Choroid plexus epithelial cell (primary cell): ENCODE measurements at regions not wholly inside any gene's neighbourhood (a gene's known extent, or its start where the extent isn't known, plus 50 kb on each side); places are given as distances from the start of the nearest gene placed in this dataset.
A peak's percentile ranks its signal among the peaks of the same experiment; 100 is the strongest.
"Not testable (repeated sequence)": the region's sequence is repeated elsewhere in the genome, so short reads cannot be mapped to it uniquely, and the experiment has no call there.

Experiments used
- DNase-seq: peaks from one replicate; pipeline ENCODE4 v3.0.0-alpha.2; 2010; ENCODE audit warnings: low read depth
- H3K4me3 ChIP-seq: 2 replicates; pipeline ENCODE4 v1.5.1; 2011; ENCODE audit warnings: low read depth, mild to moderate bottlenecking, control low read depth, low read length, moderate library complexity
- CTCF ChIP-seq: conservative IDR thresholded peaks from 2 replicates; pipeline ENCODE4 v1.5.1; 2011; ENCODE audit warnings: low read depth, mild to moderate bottlenecking, control low read depth, inconsistent platforms, low read length, moderate library complexity

- no peak overlapping the region for H3K4me3 ChIP-seq
- no peak for TF ChIP-seq CTCF
- no peak for DNase-seq
These were observed 722.2 kb downstream of the TMEM121 start for GRCh38 chr14:106248321-106249192.

DNA sequence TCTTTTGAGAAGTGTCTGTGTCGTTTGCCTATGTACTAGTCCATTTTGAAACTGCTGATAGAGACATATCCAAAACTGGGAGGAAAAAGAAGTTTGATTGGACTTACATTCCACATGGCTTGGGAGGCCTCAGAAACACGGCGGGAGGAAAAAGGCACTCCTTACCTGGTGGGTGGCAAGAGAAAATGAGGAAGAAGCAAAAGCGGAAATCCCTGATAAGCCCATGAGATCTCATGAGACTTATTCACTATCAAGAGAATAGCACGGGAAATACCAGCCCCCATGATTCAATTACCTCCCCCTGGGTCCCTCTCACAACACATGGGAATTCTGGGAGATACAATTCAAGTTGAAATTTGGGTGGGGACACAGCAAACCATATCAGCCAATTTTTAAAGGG, 727.6 kb downstream of the TMEM121 start:
- H3K4me3 ChIP-seq, DNase-seq: not testable (repeated sequence)

- DNase-seq, H3K4me3 ChIP-seq: not testable (repeated sequence)
- TF ChIP-seq CTCF = peak; percentile 5
These were observed 731.2 kb downstream of the TMEM121 start for GRCh38 chr14:106257569-106257994.

- TF ChIP-seq CTCF = no peak
- no peak for DNase-seq
- H3K4me3 ChIP-seq = no peak overlapping the region
These were observed 741.8 kb downstream of the TMEM121 start for GRCh38 chr14:106268013-106268727.

DNA sequence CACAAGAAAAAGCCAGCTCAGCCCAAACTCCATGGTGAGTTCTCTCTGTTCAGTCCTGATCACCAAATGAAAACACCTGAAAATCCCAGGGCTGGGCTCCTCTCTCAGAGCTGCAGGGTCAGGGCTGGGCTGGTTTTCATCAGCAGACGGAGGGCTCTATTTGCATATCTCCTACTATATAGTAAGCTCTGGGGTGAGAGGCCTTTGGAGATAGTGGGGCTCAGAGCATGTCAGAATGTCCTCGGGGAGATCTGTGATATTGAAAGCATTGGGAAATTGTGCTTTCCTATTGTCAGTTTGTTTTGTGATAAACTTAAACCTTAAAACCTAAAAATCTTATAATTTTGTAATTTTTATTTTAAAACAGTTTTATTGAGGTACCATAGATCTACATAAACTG, 742.6 kb downstream of the TMEM121 start:
- DNase-seq = no peak
- H3K4me3 ChIP-seq = no peak overlapping the region
- TF ChIP-seq CTCF = no peak

DNA sequence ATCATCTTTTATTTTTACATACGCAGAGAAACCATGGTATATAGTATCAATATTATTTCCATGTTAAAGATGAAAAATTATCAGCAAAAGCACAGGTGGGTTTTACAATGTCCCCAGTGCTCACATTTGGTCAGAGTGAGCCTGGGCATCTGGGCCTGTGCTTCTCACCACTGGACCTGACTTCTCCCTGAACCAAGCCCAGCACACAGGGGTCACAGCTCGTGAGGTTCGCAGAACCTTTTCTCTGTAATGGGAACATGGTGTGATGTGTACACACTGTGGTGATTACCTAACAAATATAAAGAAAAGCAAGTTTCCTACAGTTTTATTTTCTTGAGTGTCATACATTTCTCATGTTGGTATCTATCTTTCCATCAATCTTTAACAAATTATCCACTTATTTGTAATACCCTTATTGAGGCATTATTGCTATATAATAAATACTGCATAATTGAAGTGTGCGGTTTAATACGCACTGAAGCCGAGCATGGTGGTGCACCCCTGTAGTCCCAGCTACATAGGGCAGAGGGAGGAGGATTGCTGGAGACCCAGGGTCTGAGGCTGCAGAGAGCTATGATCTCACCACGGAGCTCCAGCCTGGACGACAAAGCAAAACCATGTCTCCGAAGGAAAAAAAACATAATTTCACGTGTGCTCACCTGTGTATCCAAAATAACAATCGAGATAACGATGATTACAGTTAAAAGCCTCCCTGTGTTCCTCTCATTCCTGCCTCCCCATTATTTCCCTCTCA, 743.2 kb downstream of the TMEM121 start:
- no peak for TF ChIP-seq CTCF
- no peak overlapping the region for H3K4me3 ChIP-seq

DNA sequence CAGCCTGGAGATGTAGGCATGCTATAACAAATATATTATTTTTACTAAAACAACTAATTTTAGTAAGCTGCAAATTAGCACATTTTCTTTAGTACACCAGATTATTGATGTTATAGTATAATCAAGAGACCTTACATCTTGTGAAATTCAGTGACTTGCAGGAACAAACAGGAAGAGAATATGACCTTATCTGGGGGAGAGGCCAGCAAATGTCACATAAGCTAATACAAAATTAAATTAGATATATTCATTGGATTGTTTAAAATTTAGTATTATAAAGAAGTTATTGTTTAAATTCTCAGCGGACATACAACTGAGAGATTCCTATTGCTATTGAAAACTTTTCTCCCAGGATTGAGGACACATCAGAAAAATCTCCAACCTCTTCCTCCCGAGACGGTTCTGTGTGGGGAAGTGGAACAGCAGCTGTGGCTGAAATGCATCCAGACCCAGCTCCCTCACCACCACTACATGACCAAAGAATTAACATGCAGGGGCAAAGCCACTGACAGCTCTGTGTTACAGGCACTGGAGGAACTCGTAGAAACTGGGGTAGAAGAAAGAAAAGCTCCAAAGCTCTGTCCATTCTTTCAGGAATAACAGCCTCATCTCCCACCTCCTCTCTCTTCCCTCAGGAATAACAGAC, 744.2 kb downstream of the TMEM121 start:
- DNase-seq, H3K4me3 ChIP-seq: not testable (repeated sequence)

More for the DNA sequence above, 743.2 kb downstream of the TMEM121 start:
- DNase-seq = no peak
